Heart left ventricle (tissue), 16 donors: ENCODE measurements at regions not wholly inside any gene's neighbourhood (a gene's known extent, or its start where the extent isn't known, plus 50 kb on each side); places are given as distances from the start of the nearest gene placed in this dataset.

ENCODE experiments used
- ATAC-seq, 4 donors: fragments of 200-7000 bp; cut with Tn5 transposase; one replicate each; pipeline ENCODE4 v1.9.1; 2020 to 2022; ENCODE audit warnings: moderate library complexity in 4 of 4, mild to moderate bottlenecking in 3 of 4, moderate number of reproducible peaks in 1 of 4
- DNase-seq, 5 donors: peaks; one replicate each; pipeline ENCODE4 v3.0.0-alpha.2; 2020
- H3K27ac ChIP-seq, 12 donors: fragments of 200-600 bp; sonication (generic) in 4 of 12; one replicate each; pipeline versions ENCODE4 v1.5.0 to v1.8.0; 2016 to 2022; ENCODE audit warnings: mild to moderate bottlenecking in 2 of 12
- H3K27me3 ChIP-seq, 9 donors: fragments of 200-600 bp; sonication (generic) in 2 of 9; one replicate each; pipeline versions ENCODE4 v1.5.1 to v1.8.0; 2016 to 2022; ENCODE audit warnings: mild to moderate bottlenecking in 3 of 9
- H3K36me3 ChIP-seq, 9 donors: fragments of 200-600 bp; sonication (generic) in 2 of 9; one replicate each; pipeline versions ENCODE4 v1.5.0 to v1.8.0; 2018 to 2022; ENCODE audit warnings: mild to moderate bottlenecking in 2 of 9
- H3K4me1 ChIP-seq, 12 donors: fragments of 200-600 bp; sonication (generic) in 4 of 12; one replicate each; pipeline versions ENCODE4 v1.5.0 to v1.8.0; 2016 to 2022; ENCODE audit warnings: mild to moderate bottlenecking in 3 of 12
- H3K4me3 ChIP-seq, 12 donors: fragments of 200-600 bp; sonication (generic) in 4 of 12; one replicate each; pipeline versions ENCODE4 v1.5.0 to v1.8.0; 2017 to 2022; ENCODE audit warnings: mild to moderate bottlenecking in 9 of 12, moderate library complexity in 4 of 12
- H3K9me3 ChIP-seq, 12 donors: fragments of 200-600 bp; sonication (generic) in 4 of 12; one replicate each; pipeline versions ENCODE4 v1.5.0 to v1.8.0; 2016 to 2022; ENCODE audit warnings: mild to moderate bottlenecking in 1 of 12
- POLR2A ChIP-seq, 2 donors: fragments of 450-650 bp; IDR thresholded peaks; one replicate each; pipeline ENCODE4 v1.6.1; 2017; ENCODE audit warnings: antibody characterized with exemption in 2 of 2, mild to moderate bottlenecking in 2 of 2, moderate library complexity in 2 of 2
- WGBS, 4 donors: extraction: QIAGEN DNeasy Blood & Tissue Kit in 2 of 4; methylation state at CpG; one replicate each; pipeline versions ENCODE4 v1.1.5 to v1.1.7; 2013 to 2018; 5-methylcytosine and 5-hydroxymethylcytosine counted together
- intact Hi-C, 10 donors: fragments of 100-400 bp; cut with DNase I; formaldehyde crosslinking; loops; one replicate each; pipeline versions ENCODE4 v1.11.1 to v1.14.2; 2022
- TF ChIP-seq, protein P1 (sequence below), 12 donors: fragments of 200-600 bp; sonication (generic) in 4 of 12; IDR thresholded peaks; one replicate each; pipeline versions ENCODE4 v1.5.0 to v1.8.0; 2018 to 2022; ENCODE audit warnings: antibody characterized with exemption in 12 of 12, mild to moderate bottlenecking in 5 of 12
- donor health status: ischemic (EF 13 %, LVEDD 7.1; RV severe dilation, severe dysfunction).
- donor health status: healthy with polysubstance abuse.
- donor health status: DM: no; HTN: yes; CAD: no.
- donor health status: DM: no; HTN: no; CAD: no.
- donor health status: ischemic (EF 25% LVEDD 6.9; RV normal size, moderate dysfunction).
- donor health status: ischemic (EF 25% LVEDD 5.7; RV mildly dilated, moderate dysfunction).
- donor health status: healthy.
- donor health status: DM: yes; HTN: yes; CAD: no.
- donor health status: ischemic (EF 35%, LVEDD 5.7; RV mildly dilated, moderate dysfunction).
- donor health status: nonischemic (EF 11% LVEDD 7.7; RV severe dilation, severe dysfunction).
- donor health status: DM: yes; HTN: yes; CAD: no.
- donor health status: PGD.
- donor health status: ischemic (EF 29% LVEDD 5.4; RV normal size, mild dysfunction).
- donor health status: nonischemic (EF 23%, LVEDD 6.1; RV moderate dilation, normal function).

DNA sequence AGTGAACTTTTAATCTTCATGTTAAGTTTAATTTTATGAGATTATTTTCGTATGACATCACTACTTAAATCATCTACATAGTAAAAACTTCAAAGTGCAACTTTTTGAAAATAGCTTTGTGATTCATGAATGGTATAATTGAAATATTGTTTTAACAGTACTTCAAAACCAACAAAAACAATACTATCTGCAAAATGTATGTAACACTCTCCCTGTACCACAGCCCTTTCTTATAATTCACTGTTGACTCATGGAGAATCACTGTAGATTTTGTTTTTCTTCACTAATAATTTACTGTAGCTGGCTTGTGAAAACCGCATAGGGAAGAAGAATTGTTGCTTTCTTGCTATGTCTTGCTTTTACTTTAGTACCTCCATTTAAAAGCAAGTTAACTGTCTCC is 301.4 kb upstream of the ADAMTS5 start:
- no peak for ATAC-seq

GRCh38 chr21:27265949-27266348 is 299.1 kb upstream of the ADAMTS5 start:
- intact Hi-C loops, result loop anchor here in 1 of 10 donors (2.0 kb wide), 1 partner anchor 39 kb away; no protein-coding TSS in a partner anchor
- H3K4me3 ChIP-seq, result no peak overlapping the region
- ATAC-seq, result no peak
- no peaks in the 10 kb centered on the region for H3K36me3 ChIP-seq
- no peak for DNase-seq
- no peak overlapping the region for H3K27ac ChIP-seq
- H3K4me1 ChIP-seq, result peaks cover 0 to 13% (median 0%) of the 10 kb centered on the region in 12 donors
- WGBS, 4 donors, result 76 to 89% (median 84%) methylated on average over 2 of the region's 2 CpGs
- no peaks in the 10 kb centered on the region for H3K27me3 ChIP-seq
- H3K9me3 ChIP-seq, result peaks cover 0 to 3% (median 0%) of the 10 kb centered on the region in 12 donors
- no peak for TF ChIP-seq POLR2A (IDR thresholded peaks at IDR 0.05)
- TF ChIP-seq, protein P1, sequence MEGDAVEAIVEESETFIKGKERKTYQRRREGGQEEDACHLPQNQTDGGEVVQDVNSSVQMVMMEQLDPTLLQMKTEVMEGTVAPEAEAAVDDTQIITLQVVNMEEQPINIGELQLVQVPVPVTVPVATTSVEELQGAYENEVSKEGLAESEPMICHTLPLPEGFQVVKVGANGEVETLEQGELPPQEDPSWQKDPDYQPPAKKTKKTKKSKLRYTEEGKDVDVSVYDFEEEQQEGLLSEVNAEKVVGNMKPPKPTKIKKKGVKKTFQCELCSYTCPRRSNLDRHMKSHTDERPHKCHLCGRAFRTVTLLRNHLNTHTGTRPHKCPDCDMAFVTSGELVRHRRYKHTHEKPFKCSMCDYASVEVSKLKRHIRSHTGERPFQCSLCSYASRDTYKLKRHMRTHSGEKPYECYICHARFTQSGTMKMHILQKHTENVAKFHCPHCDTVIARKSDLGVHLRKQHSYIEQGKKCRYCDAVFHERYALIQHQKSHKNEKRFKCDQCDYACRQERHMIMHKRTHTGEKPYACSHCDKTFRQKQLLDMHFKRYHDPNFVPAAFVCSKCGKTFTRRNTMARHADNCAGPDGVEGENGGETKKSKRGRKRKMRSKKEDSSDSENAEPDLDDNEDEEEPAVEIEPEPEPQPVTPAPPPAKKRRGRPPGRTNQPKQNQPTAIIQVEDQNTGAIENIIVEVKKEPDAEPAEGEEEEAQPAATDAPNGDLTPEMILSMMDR (IDR thresholded peaks at IDR 0.05), result no peak

More for the DNA sequence above, 301.4 kb upstream of the ADAMTS5 start:
- TF ChIP-seq POLR2A (IDR thresholded peaks at IDR 0.05), result no peak
- TF ChIP-seq, protein P1 (IDR thresholded peaks at IDR 0.05), result no peak
- Histone ChIP-seq H3K4me3 (no peak overlapping the region), H3K27ac (no peak overlapping the region), H3K27me3 (no peaks in the 10 kb centered on the region), H3K9me3 (no peaks in the 10 kb centered on the region), H3K4me1 (peaks cover 0 to 13% (median 0%) of the 10 kb centered on the region in 12 donors), H3K36me3 (no peaks in the 10 kb centered on the region)
- intact Hi-C loops, result no loop called here
- 71 to 78% (median 76%) methylated on average over 2 of the region's 2 CpGs for WGBS, 4 donors
- no peak for DNase-seq

DNA sequence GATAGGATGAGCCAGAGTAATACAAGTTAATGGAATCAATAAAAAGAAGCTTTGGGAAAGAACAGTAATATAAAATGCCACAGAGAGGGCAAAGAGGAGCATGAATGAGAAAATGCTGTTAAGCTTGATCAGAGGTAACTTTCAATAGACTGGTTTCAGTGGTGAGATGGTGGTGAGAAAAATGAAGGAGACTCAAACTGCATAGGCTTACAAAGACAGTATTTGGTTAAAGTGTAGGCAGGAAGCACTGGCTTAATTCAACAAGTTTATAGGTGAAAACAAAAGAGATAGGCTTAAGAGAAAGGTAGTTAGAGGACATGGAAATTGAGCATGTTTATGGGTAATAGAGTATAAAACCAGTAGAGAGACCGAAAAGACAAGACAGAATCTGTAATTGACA is 298.6 kb upstream of the ADAMTS5 start:
- Histone ChIP-seq H3K27me3 (no peaks in the 10 kb centered on the region), H3K4me1 (peaks cover 0 to 13% (median 0%) of the 10 kb centered on the region in 12 donors), H3K4me3 (no peak overlapping the region), H3K36me3 (no peaks in the 10 kb centered on the region), H3K27ac (no peak overlapping the region), H3K9me3 (peaks cover 0 to 3% (median 0%) of the 10 kb centered on the region in 12 donors)
- intact Hi-C loops, result no loop called here
- ATAC-seq (no peak), DNase-seq (no peak)
- TF ChIP-seq, protein P1 (IDR thresholded peaks at IDR 0.05), result no peak
- TF ChIP-seq POLR2A (IDR thresholded peaks at IDR 0.05), result no peak
- 80 to 96% (median 92%) methylated on average over 1 of the region's 1 CpG for WGBS, 4 donors

GRCh38 chr21:27261676-27262075 is 294.8 kb upstream of the ADAMTS5 start:
- WGBS, 4 donors, result 92 to 97% (median 94%) methylated on average over 2 of the region's 2 CpGs
- Histone ChIP-seq H3K27me3 (no peaks in the 10 kb centered on the region), H3K4me1 (no peaks in the 10 kb centered on the region), H3K4me3 (no peak overlapping the region), H3K36me3 (no peaks in the 10 kb centered on the region), H3K9me3 (peaks cover 0 to 3% (median 0%) of the 10 kb centered on the region in 12 donors), H3K27ac (no peak overlapping the region)
- TF ChIP-seq POLR2A (IDR thresholded peaks at IDR 0.05), result no peak
- TF ChIP-seq, protein P1 (IDR thresholded peaks at IDR 0.05), result no peak
- intact Hi-C loops, result no loop called here
- DNase-seq (no peak), ATAC-seq (no peak)
